ENCODE measurements at regions not wholly inside any gene's neighbourhood (a gene's known extent, or its start where the extent isn't known, plus 50 kb on each side); places are given as distances from the start of the nearest gene placed in this dataset.

GRCh38 chr18:51593931-51594330 lies 396.4 kb upstream of the MEX3C start:
- H3K23me2 ChIP-seq (ENCODE audit: low read depth, low read length) = no peaks in the 10 kb centered on the region
- no peak overlapping the region for H2BK12ac ChIP-seq (ENCODE audit: low read depth, low read length)
- no peak overlapping the region for H3K4me2 ChIP-seq (ENCODE audit: insufficient read depth in 1 of 2, low read depth in 2 of 2, low read length in 2 of 2)
- H3K18ac ChIP-seq (ENCODE audit: extremely low read depth, low read length) = no peak overlapping the region
- H2BK15ac ChIP-seq (ENCODE audit: low read length) = no peak overlapping the region
- H3K4me1 ChIP-seq (replicated peaks in 1 of 4; ENCODE audit: control insufficient read depth in 3 of 4, insufficient read depth in 4 of 4, low read length in 3 of 4) = no peaks in the 10 kb centered on the region
- H3K14ac ChIP-seq (ENCODE audit: insufficient read length) = no peak overlapping the region
- no peaks in the 10 kb centered on the region for H3K9me3 ChIP-seq (ENCODE audit: insufficient read depth in 2 of 2, low read depth in 1 of 2, low read length in 1 of 2)
- H4K8ac ChIP-seq (ENCODE audit: extremely low read depth, insufficient read depth, low read length) = no peak overlapping the region
- H4K5ac ChIP-seq (ENCODE audit: insufficient read length, low read depth, low read length) = no peak overlapping the region
- no peak overlapping the region for H2BK5ac ChIP-seq (ENCODE audit: low read depth, low read length)
- H4K20me1 ChIP-seq (replicated peaks in 1 of 2; ENCODE audit: control insufficient read depth in 1 of 2, insufficient read depth in 2 of 2, low read length in 2 of 2) = no peaks in the 10 kb centered on the region
- no peak overlapping the region for H3K9ac ChIP-seq (replicated peaks in 1 of 4; ENCODE audit: extremely low read depth in 1 of 4, low read depth in 3 of 4, low read length in 3 of 4)
- DNase-seq (ENCODE audit: low read depth in 1 of 2, low spot score in 2 of 2) = no peak
- no peak overlapping the region for H3K4ac ChIP-seq (replicated peaks; ENCODE audit: insufficient read length, low read depth, low read length)
- no peaks in the 10 kb centered on the region; a peak in 1 of 8 replicates for H3K36me3 ChIP-seq (ENCODE audit: control insufficient read depth in 2 of 4, insufficient read depth in 4 of 4, low read length in 3 of 4)
- H2AK5ac ChIP-seq (ENCODE audit: low read depth, low read length) = no peak overlapping the region
- no peak overlapping the region for H2BK20ac ChIP-seq (ENCODE audit: low read length)
- H3K23ac ChIP-seq (ENCODE audit: insufficient read length) = no peak overlapping the region
- TF ChIP-seq TAF1 (IDR thresholded peaks at IDR 0.05; ENCODE audit: low read depth, low read length) = no peak
- TF ChIP-seq EP300 (IDR thresholded peaks at IDR 0.05; ENCODE audit: borderline replicate concordance in 1 of 2, low read depth in 2 of 2, low read length in 2 of 2) = no peak
- no peak for TF ChIP-seq CHD2 (IDR thresholded peaks at IDR 0.05; ENCODE audit: low read length)
- TF ChIP-seq JUN (IDR thresholded peaks at IDR 0.05; ENCODE audit: low read depth, low read length) = no peak
- TF ChIP-seq CTBP2 (IDR thresholded peaks at IDR 0.05; ENCODE audit: borderline replicate concordance, insufficient read depth, insufficient read length, low read length) = no peak
- no peak for TF ChIP-seq ATF2 (IDR thresholded peaks at IDR 0.05; ENCODE audit: low read length)
- TF ChIP-seq ZNF274 (IDR thresholded peaks at IDR 0.05; ENCODE audit: borderline replicate concordance, extremely low read depth, low read length) = no peak
- TF ChIP-seq SIN3A (conservative IDR thresholded peaks at IDR 0.05 in 1 of 2, IDR thresholded peaks at IDR 0.05 in 1 of 2; ENCODE audit: low read depth in 1 of 2, low read length in 2 of 2) = no peak
- TF ChIP-seq SP2 (IDR thresholded peaks at IDR 0.05; ENCODE audit: low read length) = no peak
- TF ChIP-seq SIX5 (IDR thresholded peaks at IDR 0.05; ENCODE audit: low read depth, low read length) = no peak
- no peak for TF ChIP-seq CBX8 (IDR thresholded peaks at IDR 0.05; ENCODE audit: borderline replicate concordance, low read depth, low read length)
- no peak for TF ChIP-seq SUZ12 (IDR thresholded peaks at IDR 0.05; ENCODE audit: low read length)
- TF ChIP-seq RAD21 (IDR thresholded peaks at IDR 0.05 in 1 of 2, conservative IDR thresholded peaks at IDR 0.05 in 1 of 2; ENCODE audit: low read depth in 2 of 2, low read length in 2 of 2) = no peak
- no peak for FAIRE-seq
- ChIA-PET CTCF (ENCODE audit: partially characterized antibody) (no interaction called here), POLR2A (ENCODE audit: partially characterized antibody) (no interaction called here)
- H3K56ac ChIP-seq (replicated peaks; ENCODE audit: insufficient read length, low read depth, low read length) = no peak overlapping the region
- H3K27ac ChIP-seq (ENCODE audit: low read depth, low read length) = no peak overlapping the region
- no peaks in the 10 kb centered on the region for H3K27me3 ChIP-seq (replicated peaks in 1 of 4; ENCODE audit: control insufficient read depth in 3 of 4, extremely low read depth in 1 of 4, insufficient read depth in 3 of 4, low read length in 3 of 4)
- no peak overlapping the region for H3K4me3 ChIP-seq (ENCODE audit: extremely low read depth in 1 of 4, insufficient read depth in 2 of 4, low read depth in 3 of 4, low read length in 4 of 4)
- H4K91ac ChIP-seq (replicated peaks; ENCODE audit: insufficient read length, low read length) = no peak overlapping the region
- WGBS, 2 experiments (ENCODE audit: extremely low coverage in 1 of 2, insufficient coverage in 1 of 2, insufficient read length in 1 of 2, insufficient replicate concordance in 2 of 2, low coverage in 1 of 2, low lambda C conversion rate in 2 of 2, missing lambda C conversion rate in 1 of 2) = 93% methylated on average over 2 of the region's 2 CpGs; no CpG with 5 or more reads in 1 of the 2 experiments
- H3K79me1 ChIP-seq (ENCODE audit: low read depth, low read length) = no peaks in the 10 kb centered on the region
- H2BK120ac ChIP-seq (replicated peaks; ENCODE audit: low read depth, low read length) = no peak overlapping the region
- no peaks in the 10 kb centered on the region for H3K79me2 ChIP-seq (ENCODE audit: control insufficient read depth in 1 of 2, insufficient read depth in 2 of 2, low read length in 2 of 2)
- H2AFZ ChIP-seq (ENCODE audit: low read length) = 0 out of 2 replicates have a peak overlapping the region, but pooled peaks have one; percentile 31
